ENCODE measurements at regions not wholly inside any gene's neighbourhood (a gene's known extent, or its start where the extent isn't known, plus 50 kb on each side); places are given as distances from the start of the nearest gene placed in this dataset.

GRCh38 chr4:163969291-163969690, 474.8 kb downstream of the TMA16 start:
- TF ChIP-seq, protein P1, sequence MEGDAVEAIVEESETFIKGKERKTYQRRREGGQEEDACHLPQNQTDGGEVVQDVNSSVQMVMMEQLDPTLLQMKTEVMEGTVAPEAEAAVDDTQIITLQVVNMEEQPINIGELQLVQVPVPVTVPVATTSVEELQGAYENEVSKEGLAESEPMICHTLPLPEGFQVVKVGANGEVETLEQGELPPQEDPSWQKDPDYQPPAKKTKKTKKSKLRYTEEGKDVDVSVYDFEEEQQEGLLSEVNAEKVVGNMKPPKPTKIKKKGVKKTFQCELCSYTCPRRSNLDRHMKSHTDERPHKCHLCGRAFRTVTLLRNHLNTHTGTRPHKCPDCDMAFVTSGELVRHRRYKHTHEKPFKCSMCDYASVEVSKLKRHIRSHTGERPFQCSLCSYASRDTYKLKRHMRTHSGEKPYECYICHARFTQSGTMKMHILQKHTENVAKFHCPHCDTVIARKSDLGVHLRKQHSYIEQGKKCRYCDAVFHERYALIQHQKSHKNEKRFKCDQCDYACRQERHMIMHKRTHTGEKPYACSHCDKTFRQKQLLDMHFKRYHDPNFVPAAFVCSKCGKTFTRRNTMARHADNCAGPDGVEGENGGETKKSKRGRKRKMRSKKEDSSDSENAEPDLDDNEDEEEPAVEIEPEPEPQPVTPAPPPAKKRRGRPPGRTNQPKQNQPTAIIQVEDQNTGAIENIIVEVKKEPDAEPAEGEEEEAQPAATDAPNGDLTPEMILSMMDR (IDR thresholded peaks at IDR 0.05; ENCODE audit: low read depth, low read length): no peak
- in situ Hi-C loops (cut with HindIII; ENCODE audit: low sequenced_read_pairs): no loop called here
- H3K4me3 ChIP-seq (ENCODE audit: low read depth, low read length): no peak overlapping the region
- DNase-seq (ENCODE audit: low read depth, low spot score): no peak

- TF ChIP-seq, protein P1 (IDR thresholded peaks at IDR 0.05; ENCODE audit: low read depth, low read length): no peak
- no peak overlapping the region for H3K4me3 ChIP-seq (ENCODE audit: low read depth, low read length)
- no peak for DNase-seq (ENCODE audit: low read depth, low spot score)
- in situ Hi-C loops (cut with HindIII; ENCODE audit: low sequenced_read_pairs): no loop called here
These were observed 482.1 kb downstream of the TMA16 start for GRCh38 chr4:163976588-163976987.

DNA sequence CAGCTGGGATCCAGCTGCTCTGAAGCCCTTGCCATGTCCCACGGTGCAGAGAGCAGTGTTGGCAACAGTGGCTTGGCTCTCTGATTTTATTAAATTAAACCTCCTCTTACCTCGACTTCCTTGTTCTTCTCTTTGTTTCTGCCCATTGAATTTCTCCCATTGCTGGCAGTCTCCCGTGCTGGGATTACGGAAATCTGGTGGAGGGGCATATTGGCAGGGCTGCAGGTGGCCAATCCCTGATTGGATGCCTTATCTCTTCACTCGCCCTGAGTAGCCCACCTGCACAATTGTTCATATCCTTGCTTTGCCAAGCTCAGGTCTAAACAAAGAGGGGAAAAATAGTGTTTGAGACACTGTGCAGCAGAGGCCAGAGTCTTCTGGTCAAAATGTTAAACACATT, 493.9 kb downstream of the TMA16 start:
- no peak overlapping the region for H3K4me3 ChIP-seq (ENCODE audit: low read depth, low read length)
- in situ Hi-C loops (cut with HindIII; ENCODE audit: low sequenced_read_pairs): no loop called here
- DNase-seq (ENCODE audit: low read depth, low spot score): no peak
- TF ChIP-seq, protein P1 (IDR thresholded peaks at IDR 0.05; ENCODE audit: low read depth, low read length): no peak

- in situ Hi-C loops (cut with HindIII; ENCODE audit: low sequenced_read_pairs): no loop called here
- H3K4me3 ChIP-seq (ENCODE audit: low read depth, low read length): no peak overlapping the region
- TF ChIP-seq, protein P1 (IDR thresholded peaks at IDR 0.05; ENCODE audit: low read depth, low read length): no peak
- no peak for DNase-seq (ENCODE audit: low read depth, low spot score)
These were observed 494.4 kb downstream of the TMA16 start for GRCh38 chr4:163988865-163989264.

DNA sequence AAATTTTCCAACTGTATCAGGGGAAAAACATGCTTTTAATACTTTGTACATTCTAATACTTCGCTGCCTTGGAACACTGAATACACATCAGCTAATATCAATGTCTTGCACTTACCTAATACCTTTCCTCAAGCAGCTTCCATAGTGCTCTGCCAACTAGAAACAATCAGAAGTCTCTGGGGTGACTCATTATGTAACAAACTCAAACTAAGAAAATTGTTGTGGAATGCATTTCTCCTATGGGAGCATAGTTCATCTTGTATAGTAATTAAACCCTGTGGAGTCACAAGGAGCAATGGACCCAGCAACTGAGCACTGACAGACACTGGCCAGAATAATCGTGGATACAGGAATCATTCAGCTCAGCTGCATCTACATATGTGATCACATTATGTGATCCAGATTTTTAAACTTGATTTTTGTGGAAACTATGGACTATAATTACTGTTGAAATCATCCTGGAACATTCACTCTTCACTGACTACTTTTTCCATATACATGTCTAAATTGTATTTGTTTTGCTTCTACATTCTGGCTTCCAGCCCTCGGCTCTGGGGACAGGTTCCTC, 496.9 kb downstream of the TMA16 start:
- DNase-seq (ENCODE audit: low read depth, low spot score): peak; percentile 17
- TF ChIP-seq, protein P1 (IDR thresholded peaks at IDR 0.05; ENCODE audit: low read depth, low read length): no peak
- H3K4me3 ChIP-seq (ENCODE audit: low read depth, low read length): no peak overlapping the region
- in situ Hi-C loops (cut with HindIII; ENCODE audit: low sequenced_read_pairs): no loop called here

DNA sequence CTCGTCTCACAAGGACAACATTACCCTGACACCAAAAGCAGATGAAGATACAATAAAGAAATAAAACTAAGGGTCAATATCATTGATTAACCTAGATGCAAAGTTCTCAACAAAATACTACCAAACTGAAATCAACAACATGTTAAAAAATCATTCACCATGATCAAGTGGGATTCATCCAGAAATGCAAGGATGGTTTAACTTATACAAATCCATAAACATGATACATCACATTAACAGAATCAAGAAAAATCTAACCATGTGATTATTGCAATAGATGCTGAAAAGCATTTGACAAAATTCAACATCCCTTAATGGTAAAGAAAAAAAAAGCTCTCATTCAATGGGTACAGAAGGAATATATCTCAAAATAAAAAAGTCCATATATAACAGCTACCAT, 514.9 kb downstream of the TMA16 start:
- TF ChIP-seq, protein P1 (IDR thresholded peaks at IDR 0.05; ENCODE audit: low read depth, low read length): no peak
- DNase-seq (ENCODE audit: low read depth, low spot score): no peak
- in situ Hi-C loops (cut with HindIII; ENCODE audit: low sequenced_read_pairs): no loop called here
- H3K4me3 ChIP-seq (ENCODE audit: low read depth, low read length): no peak overlapping the region

DNA sequence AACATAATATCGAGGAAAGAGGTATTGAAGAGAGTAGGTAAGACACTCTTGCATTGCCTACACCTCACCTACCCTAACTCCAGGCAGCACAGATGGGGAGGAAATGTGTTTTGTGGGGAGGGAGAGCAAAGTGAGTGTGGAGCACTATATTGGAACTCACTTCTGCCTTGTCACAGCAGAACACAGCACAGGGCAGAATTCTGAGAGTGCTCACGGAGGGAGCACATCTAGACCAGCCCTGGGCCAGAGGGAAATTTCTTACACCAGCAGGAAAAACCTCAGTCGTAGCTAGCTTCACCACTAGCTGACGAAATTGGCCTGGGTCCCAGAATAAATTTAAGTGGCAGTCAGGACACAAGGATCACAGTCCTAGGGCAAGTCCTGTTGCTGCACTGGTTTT, 517.3 kb downstream of the TMA16 start:
- TF ChIP-seq, protein P1 (IDR thresholded peaks at IDR 0.05; ENCODE audit: low read depth, low read length): no peak
- in situ Hi-C loops (cut with HindIII; ENCODE audit: low sequenced_read_pairs): no loop called here
- DNase-seq (ENCODE audit: low read depth, low spot score): no peak
- H3K4me3 ChIP-seq (ENCODE audit: low read depth, low read length): no peak overlapping the region
